T-cell (primary cell): ENCODE measurements at regions not wholly inside any gene's neighbourhood (a gene's known extent, or its start where the extent isn't known, plus 50 kb on each side); places are given as distances from the start of the nearest gene placed in this dataset.
A peak's percentile ranks its signal among the peaks of the same experiment; 100 is the strongest.

Source experiments
- ATAC-seq, 4 experiments: fragments of 200-7000 bp in 3 of 4; fragments of 150-1000 bp in 1 of 4; cut with Tn5 transposase; replicated peaks in 1 of 4; 1 replicate in 3 of 4; 2 replicates in 1 of 4; pipeline ENCODE4 v1.10.0; 2021; ENCODE audit warnings: moderate library complexity in 3 of 4, mild to moderate bottlenecking in 2 of 4, moderate number of reproducible peaks in 1 of 4
- CTCF ChIA-PET, 2 donors: fragments of 300-600 bp; sonication (Branson Sonifier 250); formaldehyde crosslinking; loops; one replicate each; lab custom pipeline; 2022; ENCODE audit warnings: antibody characterized with exemption in 2 of 2; lab: Charles Lee
- POLR2A ChIA-PET, 2 donors: fragments of 300-600 bp; sonication (Branson Sonifier 250); formaldehyde crosslinking; loops; one replicate each; lab custom pipeline; 2022; ENCODE audit warnings: antibody characterized with exemption in 2 of 2; lab: Charles Lee
- DNase-seq, 35 experiments: peaks; one replicate each; pipeline versions ENCODE4 v3.0.0 to v3.0.0-alpha.2; 2013 to 2023
- H3K27ac ChIP-seq: one replicate; pipeline ENCODE4 v1.5.1; 2013; ENCODE audit warnings: low read length
- H3K27me3 ChIP-seq, 2 experiments: replicated peaks in 1 of 2; 1 replicate in 1 of 2; 2 replicates in 1 of 2; pipeline versions ENCODE4 v1.6.1 to v1.7.0; 2013; ENCODE audit warnings: low read length in 1 of 2, mixed read lengths in 1 of 2; ENCODE audit not compliant: control insufficient read depth in 2 of 2, insufficient read depth in 2 of 2; ENCODE audit errors: extremely low read depth in 1 of 2
- H3K36me3 ChIP-seq, 2 donors: 1 replicate in 1 of 2; 2 replicates in 1 of 2; pipeline versions ENCODE4 v1.6.1 to v1.7.0; 2013; ENCODE audit warnings: low read length in 1 of 2; ENCODE audit not compliant: control insufficient read depth in 2 of 2, insufficient read depth in 1 of 2; ENCODE audit errors: extremely low read depth in 1 of 2
- H3K4me1 ChIP-seq, 2 experiments: 1 replicate in 1 of 2; 2 replicates in 1 of 2; pipeline versions ENCODE4 v1.6.1 to v1.7.0; 2013; ENCODE audit warnings: low read length in 2 of 2, mixed read lengths in 1 of 2; ENCODE audit not compliant: insufficient read depth in 2 of 2, control insufficient read depth in 1 of 2; ENCODE audit errors: extremely low read depth in 1 of 2
- H3K4me3 ChIP-seq, 2 donors: 1 replicate in 1 of 2; 2 replicates in 1 of 2; pipeline versions ENCODE4 v1.5.1 to v1.7.0; 2013; ENCODE audit warnings: mild to moderate bottlenecking in 2 of 2, low read length in 1 of 2, moderate library complexity in 1 of 2; ENCODE audit not compliant: control insufficient read depth in 1 of 2; ENCODE audit errors: extremely low read depth in 1 of 2
- H3K9me3 ChIP-seq: 2 replicates; pipeline ENCODE4 v1.7.0; 2013
- H3K27ac Mint-ChIP-seq, 2 donors: one replicate each; pipeline ENCODE4 v1.8.0; 2020 to 2021; ENCODE audit warnings: mild to moderate bottlenecking in 2 of 2, mixed read lengths in 2 of 2
- H3K27me3 Mint-ChIP-seq, 2 donors: one replicate each; pipeline ENCODE4 v1.8.0; 2021 to 2022; ENCODE audit warnings: mixed read lengths in 2 of 2
- H3K36me3 Mint-ChIP-seq: one replicate; pipeline ENCODE4 v1.8.0; 2021; ENCODE audit warnings: mixed read lengths
- H3K4me1 Mint-ChIP-seq, 3 donors: one replicate each; pipeline ENCODE4 v1.8.0; 2020 to 2022; ENCODE audit warnings: mixed read lengths in 3 of 3, mild to moderate bottlenecking in 1 of 3
- H3K4me3 Mint-ChIP-seq, 3 donors: one replicate each; pipeline ENCODE4 v1.8.0; 2020 to 2022; ENCODE audit warnings: mild to moderate bottlenecking in 3 of 3, mixed read lengths in 3 of 3, moderate library complexity in 3 of 3
- H3K9me3 Mint-ChIP-seq, 3 donors: one replicate each; pipeline ENCODE4 v1.8.0; 2020 to 2022; ENCODE audit warnings: mixed read lengths in 3 of 3
- WGBS: methylation state at CpG from one replicate; pipeline ENCODE4 v1.1.5; 2013; ENCODE audit warnings: missing lambda C conversion rate; ENCODE audit not compliant: insufficient coverage; 5-methylcytosine and 5-hydroxymethylcytosine counted together

- Histone ChIP-seq H3K27ac (no peak overlapping the region), H3K9me3 (no peaks in the 10 kb centered on the region), H3K4me1 (no peaks in the 10 kb centered on the region), H3K4me3 (no peak overlapping the region), H3K36me3 (no peaks in the 10 kb centered on the region), H3K27me3 (no peaks in the 10 kb centered on the region)
- Mint-ChIP-seq H3K4me3 (no peak overlapping the region), H3K27me3 (peaks cover 3 to 8% of the 10 kb centered on the region in 2 donors), H3K4me1 (no peaks in the 10 kb centered on the region), H3K36me3 (no peaks in the 10 kb centered on the region), H3K9me3 (peaks cover 0 to 5% (median 0%) of the 10 kb centered on the region in 3 donors), H3K27ac (no peak overlapping the region)
- no CpG with 5 or more reads among the region's 1 CpG for WGBS
- peak in 1 of 4 experiments; percentile 23 for ATAC-seq
- ChIA-PET POLR2A (no interaction called here), CTCF (interaction anchor here in 1 of 2 donors (0.8 kb wide), 1 partner anchor 1891 kb away, joined by 3 read pairs; no protein-coding TSS in a partner anchor)
- no peak for DNase-seq
Observed at GRCh38 chr1:58257003-58257402, 289.5 kb downstream of the OMA1 start.

- Mint-ChIP-seq H3K4me3 (no peak overlapping the region), H3K36me3 (no peaks in the 10 kb centered on the region), H3K27me3 (peaks cover 4 to 6% of the 10 kb centered on the region in 2 donors), H3K9me3 (peaks cover 0 to 5% (median 0%) of the 10 kb centered on the region in 3 donors), H3K4me1 (no peaks in the 10 kb centered on the region), H3K27ac (no peak overlapping the region)
- 100% methylated on average over 1 of the region's 3 CpGs for WGBS
- Histone ChIP-seq H3K27me3 (no peaks in the 10 kb centered on the region), H3K4me1 (no peaks in the 10 kb centered on the region), H3K36me3 (no peaks in the 10 kb centered on the region), H3K9me3 (no peaks in the 10 kb centered on the region), H3K27ac (no peak overlapping the region), H3K4me3 (no peak overlapping the region)
- DNase-seq: no peak
- no peak for ATAC-seq
- POLR2A ChIA-PET: no interaction called here
- CTCF ChIA-PET: no interaction called here
Observed at GRCh38 chr1:58256546-58256945, 290.0 kb downstream of the OMA1 start.

GRCh38 chr1:58256041-58256440, 290.5 kb downstream of the OMA1 start:
- Histone ChIP-seq H3K36me3 (no peaks in the 10 kb centered on the region), H3K27ac (no peak overlapping the region), H3K27me3 (no peaks in the 10 kb centered on the region), H3K4me1 (no peaks in the 10 kb centered on the region), H3K4me3 (no peak overlapping the region), H3K9me3 (no peaks in the 10 kb centered on the region)
- Mint-ChIP-seq H3K27ac (no peak overlapping the region), H3K27me3 (peaks cover 9 to 12% of the 10 kb centered on the region in 2 donors), H3K9me3 (peaks cover 0 to 5% (median 3%) of the 10 kb centered on the region in 3 donors), H3K4me3 (no peak overlapping the region), H3K4me1 (no peaks in the 10 kb centered on the region), H3K36me3 (no peaks in the 10 kb centered on the region)
- ChIA-PET CTCF (no interaction called here), POLR2A (no interaction called here)
- ATAC-seq (no peak), DNase-seq (no peak)
- WGBS: no CpG with 5 or more reads among the region's 10 CpGs

GRCh38 chr1:58255192-58255591, 291.3 kb downstream of the OMA1 start:
- H3K27me3 Mint-ChIP-seq: peaks cover 14% of the 10 kb centered on the region in 2 donors
- H3K4me3 Mint-ChIP-seq: no peak overlapping the region
- CTCF ChIA-PET: no interaction called here
- H3K27ac Mint-ChIP-seq: no peak overlapping the region
- 100% methylated on average over 1 of the region's 4 CpGs for WGBS
- H3K36me3 Mint-ChIP-seq: no peaks in the 10 kb centered on the region
- POLR2A ChIA-PET: no interaction called here
- ATAC-seq: no peak
- peaks cover 0 to 5% (median 3%) of the 10 kb centered on the region in 3 donors for H3K9me3 Mint-ChIP-seq
- Histone ChIP-seq H3K4me3 (no peak overlapping the region), H3K36me3 (no peaks in the 10 kb centered on the region), H3K27ac (no peak overlapping the region), H3K27me3 (peaks cover 0 to 6% of the 10 kb centered on the region in 2 experiments), H3K4me1 (no peaks in the 10 kb centered on the region), H3K9me3 (no peaks in the 10 kb centered on the region)
- DNase-seq: no peak
- H3K4me1 Mint-ChIP-seq: peaks cover 0 to 1% (median 0%) of the 10 kb centered on the region in 3 donors

- ChIA-PET POLR2A (no interaction called here), CTCF (interaction anchor here in 1 of 2 donors (0.9 kb wide), 1 partner anchor 1850 kb away, joined by 3 read pairs; no protein-coding TSS in a partner anchor)
- Histone ChIP-seq H3K36me3 (no peaks in the 10 kb centered on the region), H3K27ac (no peak overlapping the region), H3K9me3 (no peaks in the 10 kb centered on the region), H3K4me3 (no peak overlapping the region), H3K4me1 (peaks cover 0 to 8% of the 10 kb centered on the region in 2 experiments), H3K27me3 (peaks cover 11 to 27% of the 10 kb centered on the region in 2 experiments)
- H3K4me1 Mint-ChIP-seq: peaks cover 0 to 6% (median 2%) of the 10 kb centered on the region in 3 donors
- no peak overlapping the region for H3K4me3 Mint-ChIP-seq
- 50% methylated on average over 2 of the region's 4 CpGs for whole genome bisulfite sequencing
- no peak for ATAC-seq
- H3K27ac Mint-ChIP-seq: no peak overlapping the region
- peaks cover 32 to 39% of the 10 kb centered on the region in 2 donors for H3K27me3 Mint-ChIP-seq
- DNase-seq: peak in 1 of 35 experiments; percentile 2
- H3K36me3 Mint-ChIP-seq: no peaks in the 10 kb centered on the region
- H3K9me3 Mint-ChIP-seq: peaks cover 0 to 5% (median 5%) of the 10 kb centered on the region in 3 donors
Observed at GRCh38 chr1:58251430-58252073, 295.0 kb downstream of the OMA1 start.

GRCh38 chr1:58250587-58250948, 296.0 kb downstream of the OMA1 start:
- H3K9me3 Mint-ChIP-seq: peaks cover 0 to 8% (median 5%) of the 10 kb centered on the region in 3 donors
- H3K36me3 ChIP-seq: no peaks in the 10 kb centered on the region
- H3K27ac Mint-ChIP-seq: no peak overlapping the region
- H3K27me3 ChIP-seq: peaks cover 11 to 27% of the 10 kb centered on the region in 2 experiments
- no peak for DNase-seq
- ChIA-PET CTCF (no interaction called here), POLR2A (no interaction called here)
- WGBS: 30% methylated on average over 8 of the region's 9 CpGs
- peaks cover 36 to 42% of the 10 kb centered on the region in 2 donors for H3K27me3 Mint-ChIP-seq
- H3K36me3 Mint-ChIP-seq: no peaks in the 10 kb centered on the region
- peaks cover 0 to 6% (median 2%) of the 10 kb centered on the region in 3 donors for H3K4me1 Mint-ChIP-seq
- no peak overlapping the region for H3K27ac ChIP-seq
- peak overlapping the region in 1 of 2 donors; percentile 65 for H3K4me3 ChIP-seq
- H3K4me3 Mint-ChIP-seq: peak overlapping the region in 1 of 3 donors; percentile 30
- no peaks in the 10 kb centered on the region for H3K9me3 ChIP-seq
- no peak for ATAC-seq
- H3K4me1 ChIP-seq: peaks cover 0 to 8% of the 10 kb centered on the region in 2 experiments
